GM12878 (cell line): ENCODE measurements at regions not wholly inside any gene's neighbourhood (a gene's known extent, or its start where the extent isn't known, plus 50 kb on each side); places are given as distances from the start of the nearest gene placed in this dataset.

ENCODE experiments used
- ATAC-seq: fragments of 200-7000 bp; cut with Tn5 transposase; 3 replicates; pipeline ENCODE4 v1.9.1; 2020; ENCODE audit warnings: mild to moderate bottlenecking, moderate library complexity
- BruUV-seq: library from RNA; stranded (reverse); fragments of 400-500 nt; replicated peaks from 2 replicates; lab custom pipeline; 2021; lab: Mats Ljungman, UMichigan
- CTCF ChIA-PET: fragments of 300-600 bp; sonication (Branson Sonifier 250); formaldehyde crosslinking; extraction: SDS; loops from one replicate; lab custom pipeline; 2021; ENCODE audit warnings: inconsistent platforms; lab: Yijun Ruan, JAX
- POLR2A ChIA-PET: fragments of 350-600 bp; formaldehyde crosslinking; extraction: SDS; loops from one replicate; lab custom pipeline; 2021; ENCODE audit warnings: inconsistent platforms; lab: Charles Lee
- RAD21 ChIA-PET: fragments of 300-600 bp; sonication (Branson Sonifier 250); formaldehyde crosslinking; loops from one replicate; lab custom pipeline; 2023; ENCODE audit warnings: antibody characterized with exemption; ENCODE audit not compliant: unreplicated experiment; lab: Charles Lee
- SMC1A ChIA-PET: fragments of 300-600 bp; sonication (Branson Sonifier 250); formaldehyde crosslinking; loops from one replicate; lab custom pipeline; 2023; ENCODE audit not compliant: unreplicated experiment, uncharacterized antibody; lab: Charles Lee
- DNase-seq: peaks from one replicate; pipeline ENCODE4 v3.0.0-alpha.2; 2011; ENCODE audit warnings: low read depth, low spot score
- FAIRE-seq: peaks from 3 replicates; lab custom pipeline; 2011; peaks lifted over from hg19 to GRCh38; lab: Jason Lieb, UNC
- H2AFZ ChIP-seq: 2 replicates; pipeline ENCODE4 v1.6.0; 2011; ENCODE audit warnings: low read depth, low read length, control low read depth; ENCODE audit not compliant: control insufficient read depth
- H3K27ac ChIP-seq: 2 replicates; pipeline ENCODE4 v1.5.1; 2011; ENCODE audit warnings: control low read depth; ENCODE audit not compliant: control insufficient read depth, insufficient read depth
- H3K27me3 ChIP-seq, 2 experiments: replicated peaks in 1 of 2; 2 replicates each; pipeline versions ENCODE4 v1.6.0 to v1.6.1; 2011; ENCODE audit warnings: low read length in 1 of 2; ENCODE audit not compliant: control insufficient read depth in 2 of 2, insufficient read depth in 2 of 2
- H3K36me3 ChIP-seq, 2 experiments: 2 replicates each; pipeline ENCODE4 v1.5.1; 2011; ENCODE audit warnings: low read length in 1 of 2; ENCODE audit not compliant: control insufficient read depth in 2 of 2, insufficient read depth in 2 of 2
- H3K4me1 ChIP-seq: 2 replicates; pipeline ENCODE4 v1.6.1; 2011; ENCODE audit warnings: mild to moderate bottlenecking, low read length, moderate library complexity, mixed read lengths; ENCODE audit not compliant: control insufficient read depth, insufficient read depth
- H3K4me2 ChIP-seq: 2 replicates; pipeline ENCODE4 v1.6.0; 2011; ENCODE audit warnings: control low read depth; ENCODE audit not compliant: control insufficient read depth, insufficient read depth
- H3K4me3 ChIP-seq: fragments of 200-600 bp; sonication (generic); 2 replicates; pipeline ENCODE4 v1.5.1; 2016
- H3K79me2 ChIP-seq: 2 replicates; pipeline ENCODE4 v1.6.0; 2011; ENCODE audit warnings: low read length; ENCODE audit not compliant: control insufficient read depth, insufficient read depth
- H3K9ac ChIP-seq: 2 replicates; pipeline ENCODE4 v1.8.0; 2011; ENCODE audit warnings: low read length, control low read depth, mixed read lengths; ENCODE audit not compliant: control insufficient read depth, insufficient read depth
- H3K9me3 ChIP-seq: replicated peaks from 3 replicates; pipeline ENCODE4 v1.5.1; 2011; ENCODE audit warnings: mild to moderate bottlenecking, low read length; ENCODE audit not compliant: control insufficient read depth, insufficient read depth
- H4K20me1 ChIP-seq: 2 replicates; pipeline ENCODE4 v1.6.0; 2011; ENCODE audit not compliant: control insufficient read depth, insufficient read depth
- EED ChIP-seq: sonication (generic); IDR thresholded peaks from 2 replicates; pipeline ENCODE4 v1.6.1; 2016; ENCODE audit warnings: antibody characterized with exemption, low read depth
- HCFC1 ChIP-seq: fragments of 150-350 bp; IDR thresholded peaks from 2 replicates; pipeline ENCODE4 v1.6.1; 2014; ENCODE audit warnings: low read length
- NR2C2 ChIP-seq: IDR thresholded peaks from 2 replicates; pipeline ENCODE4 v1.6.1; 2011; ENCODE audit warnings: borderline replicate concordance, low read depth; ENCODE audit not compliant: control insufficient read depth, insufficient read length
- SMAD5 ChIP-seq: IDR thresholded peaks from 2 replicates; pipeline ENCODE4 v1.6.1; 2016; ENCODE audit warnings: antibody characterized with exemption, low read depth
- STAT1 ChIP-seq: fragments of 450-650 bp; conservative IDR thresholded peaks from 2 replicates; pipeline ENCODE4 v1.6.1; 2014; ENCODE audit warnings: antibody characterized with exemption, mild to moderate bottlenecking
- YBX1 ChIP-seq: fragments of 450-650 bp; IDR thresholded peaks from 2 replicates; pipeline ENCODE4 v1.6.1; 2016; ENCODE audit warnings: antibody characterized with exemption
- WGBS: methylation state at CpG from one replicate; pipeline ENCODE4 v1.1.6; 2016; ENCODE audit warnings: low lambda C conversion rate; ENCODE audit not compliant: insufficient replicate concordance, insufficient coverage; ENCODE audit errors: missing lambda C conversion rate; 5-methylcytosine and 5-hydroxymethylcytosine counted together
- in situ Hi-C: fragments of 300-500 bp; cut with MboI; formaldehyde crosslinking; loops from 9 replicates; pipeline ENCODE4 v1.14.3; 2018; ENCODE audit warnings: mixed read lengths
- intact Hi-C: fragments of 100-400 bp; cut with micrococcal nuclease; formaldehyde crosslinking; loops from one replicate; pipeline ENCODE4 v1.14.2; 2022; ENCODE audit not compliant: unreplicated experiment
- TF ChIP-seq, protein P1 (sequence below): fragments of 450-650 bp; IDR thresholded peaks from 2 replicates; pipeline ENCODE4 v1.6.1; 2017; ENCODE audit warnings: mild to moderate bottlenecking, moderate library complexity
- TF ChIP-seq, protein P2 (sequence below): IDR thresholded peaks from 2 replicates; pipeline ENCODE4 v1.6.1; 2012; ENCODE audit warnings: improper control_type of control experiment, low read depth, low read length; ENCODE audit not compliant: insufficient replicate concordance

DNA sequence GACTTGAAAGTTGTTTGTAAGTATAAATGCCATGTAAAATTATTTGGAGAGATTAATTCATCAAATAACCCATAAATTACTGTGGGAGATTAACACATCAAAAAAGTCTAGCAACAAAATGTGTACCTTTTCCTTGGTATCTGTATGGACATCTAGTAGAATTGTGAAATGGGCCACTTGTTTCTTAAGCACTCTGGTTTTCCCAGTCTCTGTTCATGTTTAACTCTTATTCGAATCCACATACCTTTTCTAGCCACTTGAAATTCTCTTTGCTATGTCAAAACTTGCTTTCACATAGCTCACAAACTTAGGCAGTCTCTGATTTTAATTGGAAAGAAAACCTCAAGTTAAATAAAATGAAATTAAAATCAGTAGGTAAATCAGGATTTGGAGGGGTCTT, 470.6 kb downstream of the LMO7 start:
- Histone ChIP-seq H3K4me2 (no peak overlapping the region), H3K27ac (no peak overlapping the region), H3K9ac (no peak overlapping the region), H4K20me1 (no peaks in the 10 kb centered on the region), H2AFZ (no peak overlapping the region), H3K36me3 (no peaks in the 10 kb centered on the region), H3K9me3 (no peaks in the 10 kb centered on the region)
- intact Hi-C loops (no loop called here), in situ Hi-C loops (no loop called here)
- DNase-seq, result no peak
- SMC1A ChIA-PET, result interaction anchor here (2.9 kb wide), 1 partner anchor 12 kb away, joined by 6 read pairs; no protein-coding TSS in a partner anchor
- no TSS peak for BruUV-seq
- CTCF ChIA-PET, result no interaction called here
- no CpG with 5 or more reads among the region's 1 CpG for WGBS
- ATAC-seq, result no peak
- TF ChIP-seq NR2C2 (no peak), EED (no peak), STAT1 (no peak)
- TF ChIP-seq, all 136 proteins: peak for 0
- RAD21 ChIA-PET, result interaction anchor here (1.0 kb wide), 1 partner anchor 365 kb away, joined by 4 read pairs; no protein-coding TSS in a partner anchor
- Histone ChIP-seq H3K4me3 (no peak overlapping the region), H3K27me3 (no peaks in the 10 kb centered on the region), H3K79me2 (no peaks in the 10 kb centered on the region), H3K4me1 (no peaks in the 10 kb centered on the region)
- FAIRE-seq, result no peak
- POLR2A ChIA-PET, result no interaction called here

DNA sequence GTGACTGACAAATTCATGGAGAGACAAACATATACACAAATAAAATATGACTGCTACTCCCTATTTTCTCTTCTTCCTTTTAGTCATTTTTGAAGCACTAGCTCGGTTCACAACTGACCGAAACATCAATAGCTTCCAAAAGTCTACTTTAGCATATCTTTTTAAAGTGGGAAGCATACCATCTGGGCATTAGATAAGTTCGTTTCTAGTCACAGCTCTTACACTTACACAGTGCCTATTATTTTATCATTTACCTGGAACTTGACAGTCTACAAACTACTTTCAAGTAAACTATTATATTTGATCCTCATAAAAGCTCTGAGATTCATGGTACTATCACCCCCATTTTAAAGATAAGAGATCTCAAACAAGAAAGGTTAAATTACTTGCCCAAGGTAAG, 458.5 kb downstream of the LMO7 start:
- H3K4me3 ChIP-seq, result no peak overlapping the region
- no peaks in the 10 kb centered on the region for H3K27me3 ChIP-seq
- in situ Hi-C loops, result no loop called here
- RAD21 ChIA-PET, result no interaction called here
- no peak for FAIRE-seq
- H3K79me2 ChIP-seq, result no peaks in the 10 kb centered on the region
- intact Hi-C loops, result no loop called here
- WGBS, result 12% methylated on average over 3 of the region's 3 CpGs
- no peaks in the 10 kb centered on the region for H3K36me3 ChIP-seq
- no TSS peak for BruUV-seq
- H3K4me1 ChIP-seq, result no peaks in the 10 kb centered on the region
- POLR2A ChIA-PET, result no interaction called here
- ATAC-seq, result no peak
- DNase-seq, result no peak
- CTCF ChIA-PET, result interaction anchor here (0.6 to 1.0 kb wide), 2 partner anchors 11 to 225 kb away, joined by 3 read pairs; no protein-coding TSS in a partner anchor
- H3K9me3 ChIP-seq, result no peaks in the 10 kb centered on the region
- SMC1A ChIA-PET, result interaction anchor here (2.1 kb wide), 1 partner anchor 12 kb away, joined by 6 read pairs; no protein-coding TSS in a partner anchor
- H3K27ac ChIP-seq, result no peak overlapping the region
- H4K20me1 ChIP-seq, result no peaks in the 10 kb centered on the region
- no peak overlapping the region for H3K4me2 ChIP-seq
- H3K9ac ChIP-seq, result no peak overlapping the region
- H2AFZ ChIP-seq, result no peak overlapping the region
- TF ChIP-seq YBX1 (no peak), HCFC1 (no peak), SMAD5 (no peak)
- TF ChIP-seq, protein P1, sequence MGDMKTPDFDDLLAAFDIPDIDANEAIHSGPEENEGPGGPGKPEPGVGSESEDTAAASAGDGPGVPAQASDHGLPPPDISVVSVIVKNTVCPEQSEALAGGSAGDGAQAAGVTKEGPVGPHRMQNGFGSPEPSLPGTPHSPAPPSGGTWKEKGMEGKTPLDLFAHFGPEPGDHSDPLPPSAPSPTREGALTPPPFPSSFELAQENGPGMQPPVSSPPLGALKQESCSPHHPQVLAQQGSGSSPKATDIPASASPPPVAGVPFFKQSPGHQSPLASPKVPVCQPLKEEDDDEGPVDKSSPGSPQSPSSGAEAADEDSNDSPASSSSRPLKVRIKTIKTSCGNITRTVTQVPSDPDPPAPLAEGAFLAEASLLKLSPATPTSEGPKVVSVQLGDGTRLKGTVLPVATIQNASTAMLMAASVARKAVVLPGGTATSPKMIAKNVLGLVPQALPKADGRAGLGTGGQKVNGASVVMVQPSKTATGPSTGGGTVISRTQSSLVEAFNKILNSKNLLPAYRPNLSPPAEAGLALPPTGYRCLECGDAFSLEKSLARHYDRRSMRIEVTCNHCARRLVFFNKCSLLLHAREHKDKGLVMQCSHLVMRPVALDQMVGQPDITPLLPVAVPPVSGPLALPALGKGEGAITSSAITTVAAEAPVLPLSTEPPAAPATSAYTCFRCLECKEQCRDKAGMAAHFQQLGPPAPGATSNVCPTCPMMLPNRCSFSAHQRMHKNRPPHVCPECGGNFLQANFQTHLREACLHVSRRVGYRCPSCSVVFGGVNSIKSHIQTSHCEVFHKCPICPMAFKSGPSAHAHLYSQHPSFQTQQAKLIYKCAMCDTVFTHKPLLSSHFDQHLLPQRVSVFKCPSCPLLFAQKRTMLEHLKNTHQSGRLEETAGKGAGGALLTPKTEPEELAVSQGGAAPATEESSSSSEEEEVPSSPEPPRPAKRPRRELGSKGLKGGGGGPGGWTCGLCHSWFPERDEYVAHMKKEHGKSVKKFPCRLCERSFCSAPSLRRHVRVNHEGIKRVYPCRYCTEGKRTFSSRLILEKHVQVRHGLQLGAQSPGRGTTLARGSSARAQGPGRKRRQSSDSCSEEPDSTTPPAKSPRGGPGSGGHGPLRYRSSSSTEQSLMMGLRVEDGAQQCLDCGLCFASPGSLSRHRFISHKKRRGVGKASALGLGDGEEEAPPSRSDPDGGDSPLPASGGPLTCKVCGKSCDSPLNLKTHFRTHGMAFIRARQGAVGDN, result no peak
- TF ChIP-seq, protein P2, sequence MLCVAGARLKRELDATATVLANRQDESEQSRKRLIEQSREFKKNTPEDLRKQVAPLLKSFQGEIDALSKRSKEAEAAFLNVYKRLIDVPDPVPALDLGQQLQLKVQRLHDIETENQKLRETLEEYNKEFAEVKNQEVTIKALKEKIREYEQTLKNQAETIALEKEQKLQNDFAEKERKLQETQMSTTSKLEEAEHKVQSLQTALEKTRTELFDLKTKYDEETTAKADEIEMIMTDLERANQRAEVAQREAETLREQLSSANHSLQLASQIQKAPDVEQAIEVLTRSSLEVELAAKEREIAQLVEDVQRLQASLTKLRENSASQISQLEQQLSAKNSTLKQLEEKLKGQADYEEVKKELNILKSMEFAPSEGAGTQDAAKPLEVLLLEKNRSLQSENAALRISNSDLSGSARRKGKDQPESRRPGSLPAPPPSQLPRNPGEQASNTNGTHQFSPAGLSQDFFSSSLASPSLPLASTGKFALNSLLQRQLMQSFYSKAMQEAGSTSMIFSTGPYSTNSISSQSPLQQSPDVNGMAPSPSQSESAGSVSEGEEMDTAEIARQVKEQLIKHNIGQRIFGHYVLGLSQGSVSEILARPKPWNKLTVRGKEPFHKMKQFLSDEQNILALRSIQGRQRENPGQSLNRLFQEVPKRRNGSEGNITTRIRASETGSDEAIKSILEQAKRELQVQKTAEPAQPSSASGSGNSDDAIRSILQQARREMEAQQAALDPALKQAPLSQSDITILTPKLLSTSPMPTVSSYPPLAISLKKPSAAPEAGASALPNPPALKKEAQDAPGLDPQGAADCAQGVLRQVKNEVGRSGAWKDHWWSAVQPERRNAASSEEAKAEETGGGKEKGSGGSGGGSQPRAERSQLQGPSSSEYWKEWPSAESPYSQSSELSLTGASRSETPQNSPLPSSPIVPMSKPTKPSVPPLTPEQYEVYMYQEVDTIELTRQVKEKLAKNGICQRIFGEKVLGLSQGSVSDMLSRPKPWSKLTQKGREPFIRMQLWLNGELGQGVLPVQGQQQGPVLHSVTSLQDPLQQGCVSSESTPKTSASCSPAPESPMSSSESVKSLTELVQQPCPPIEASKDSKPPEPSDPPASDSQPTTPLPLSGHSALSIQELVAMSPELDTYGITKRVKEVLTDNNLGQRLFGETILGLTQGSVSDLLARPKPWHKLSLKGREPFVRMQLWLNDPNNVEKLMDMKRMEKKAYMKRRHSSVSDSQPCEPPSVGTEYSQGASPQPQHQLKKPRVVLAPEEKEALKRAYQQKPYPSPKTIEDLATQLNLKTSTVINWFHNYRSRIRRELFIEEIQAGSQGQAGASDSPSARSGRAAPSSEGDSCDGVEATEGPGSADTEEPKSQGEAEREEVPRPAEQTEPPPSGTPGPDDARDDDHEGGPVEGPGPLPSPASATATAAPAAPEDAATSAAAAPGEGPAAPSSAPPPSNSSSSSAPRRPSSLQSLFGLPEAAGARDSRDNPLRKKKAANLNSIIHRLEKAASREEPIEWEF, result no peak
